GM18868 (cell line): ENCODE measurements at regions not wholly inside any gene's neighbourhood (a gene's known extent, or its start where the extent isn't known, plus 50 kb on each side); places are given as distances from the start of the nearest gene placed in this dataset.

Experiments
- ATAC-seq: cut with Tn5 transposase; IDR thresholded peaks from one replicate; pipeline ENCODE4 v1.9.1; 2021; ENCODE audit warnings: mild to moderate bottlenecking, moderate library complexity; ENCODE audit not compliant: unreplicated experiment

GRCh38 chr18:22542406-22542835, 124.7 kb upstream of the CTAGE1 start:
- ATAC-seq = no peak

GRCh38 chr18:22543769-22544168, 126.1 kb upstream of the CTAGE1 start:
- ATAC-seq = no peak

- no peak for ATAC-seq
These were observed 126.9 kb upstream of the CTAGE1 start for GRCh38 chr18:22544626-22545025.

DNA sequence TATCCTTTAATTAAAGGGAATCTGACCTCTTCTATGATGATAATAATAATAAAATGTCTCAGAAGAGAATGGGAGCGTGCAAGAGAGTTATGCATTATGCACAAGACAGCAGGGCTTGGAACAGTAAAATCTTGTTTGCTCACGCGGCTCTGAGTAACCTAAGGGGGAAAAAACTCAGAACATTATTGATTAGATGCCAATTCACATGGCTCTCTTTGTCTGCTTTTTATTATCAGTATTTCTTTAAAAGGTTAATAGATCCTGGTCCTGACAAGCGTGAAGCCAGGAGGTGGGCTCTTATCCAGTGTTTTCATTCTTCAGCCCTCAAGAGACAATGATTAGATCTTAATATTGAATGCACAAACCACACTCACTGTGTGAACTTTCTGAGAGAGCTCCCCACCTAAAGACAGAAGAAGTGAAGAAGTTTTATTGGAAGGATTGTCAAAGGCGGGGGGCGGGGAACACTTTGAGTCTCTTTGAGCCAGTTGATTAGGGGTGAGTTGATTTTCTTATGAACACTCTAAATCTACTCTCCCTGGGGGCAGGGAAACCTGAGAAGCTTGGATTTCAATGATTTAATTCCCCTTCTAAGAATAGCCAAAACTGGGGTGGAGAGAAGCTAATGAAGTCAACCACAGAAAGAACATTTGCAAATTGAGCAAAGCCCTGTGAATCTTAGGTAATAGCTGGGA, 127.5 kb upstream of the CTAGE1 start:
- no peak for ATAC-seq

- no peak for ATAC-seq
These were observed 129.3 kb upstream of the CTAGE1 start for GRCh38 chr18:22546905-22547570.

DNA sequence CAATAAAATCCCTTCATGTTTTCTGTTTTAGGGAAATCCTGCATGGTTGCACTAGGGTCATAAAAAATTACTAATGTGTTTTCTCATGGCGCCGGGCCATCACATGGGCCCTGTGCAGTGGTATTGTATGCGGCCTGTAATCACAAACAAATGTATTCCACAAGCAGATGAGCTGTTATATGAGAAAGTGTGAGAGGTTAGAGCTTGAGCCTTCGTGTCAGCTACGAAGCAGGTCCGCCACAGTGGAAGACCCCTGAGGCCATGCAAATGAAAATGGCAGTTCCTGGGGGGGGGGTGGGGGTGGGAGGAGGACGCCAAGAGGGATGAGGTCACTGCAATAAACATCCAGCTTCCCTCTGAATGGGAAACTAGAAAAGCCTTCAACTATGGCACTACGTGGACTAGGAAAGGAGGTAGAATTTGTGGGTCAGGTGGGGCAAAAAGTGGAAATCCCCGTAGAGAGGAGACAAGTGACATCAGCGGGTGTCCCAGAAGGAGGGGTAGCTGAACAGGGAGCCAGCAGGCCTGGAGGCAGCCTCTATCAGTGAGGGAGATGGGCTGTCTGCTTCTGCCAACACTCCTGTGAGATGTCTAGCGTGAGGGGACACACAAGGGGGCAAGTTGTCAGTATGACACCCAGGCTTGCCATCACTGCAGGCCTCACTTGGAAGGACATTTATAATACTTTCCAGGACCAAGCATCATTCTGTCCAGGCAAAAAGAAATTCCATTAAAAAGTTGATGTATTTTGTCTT, 130.3 kb upstream of the CTAGE1 start:
- ATAC-seq = no peak

- ATAC-seq = no peak
These were observed 131.7 kb upstream of the CTAGE1 start for GRCh38 chr18:22549260-22549937.

GRCh38 chr18:22550366-22550765, 132.7 kb upstream of the CTAGE1 start:
- ATAC-seq = no peak

- no peak for ATAC-seq
These were observed 133.1 kb upstream of the CTAGE1 start for GRCh38 chr18:22550861-22551260.

DNA sequence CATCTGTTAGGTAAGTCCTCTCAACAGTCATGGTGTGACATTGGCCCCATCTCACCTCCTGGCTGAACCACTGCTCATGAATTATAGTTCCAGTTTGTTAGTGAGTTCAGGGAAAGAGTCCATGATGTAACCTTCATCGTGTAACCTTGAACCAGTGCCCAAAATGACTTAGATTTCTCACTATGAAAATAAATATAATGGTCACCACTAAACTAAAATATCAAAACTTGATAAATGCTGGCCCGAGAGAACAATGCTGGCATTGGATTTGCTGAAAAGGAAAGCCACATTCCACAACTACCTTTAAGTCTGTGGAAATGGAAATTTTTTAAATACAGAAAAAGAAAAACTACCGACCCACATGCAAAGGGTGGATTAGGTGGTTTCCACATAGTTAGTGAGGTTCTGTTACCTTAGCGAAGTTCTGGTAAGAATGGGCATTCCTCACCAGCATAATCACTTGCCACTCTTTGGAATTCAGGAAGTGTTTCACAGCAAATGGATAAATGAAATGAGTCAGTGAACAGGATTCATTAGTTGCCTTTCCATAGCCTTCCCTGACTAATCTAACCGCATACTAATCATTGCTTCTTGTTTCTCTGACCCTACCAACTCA, 133.9 kb upstream of the CTAGE1 start:
- ATAC-seq = no peak

DNA sequence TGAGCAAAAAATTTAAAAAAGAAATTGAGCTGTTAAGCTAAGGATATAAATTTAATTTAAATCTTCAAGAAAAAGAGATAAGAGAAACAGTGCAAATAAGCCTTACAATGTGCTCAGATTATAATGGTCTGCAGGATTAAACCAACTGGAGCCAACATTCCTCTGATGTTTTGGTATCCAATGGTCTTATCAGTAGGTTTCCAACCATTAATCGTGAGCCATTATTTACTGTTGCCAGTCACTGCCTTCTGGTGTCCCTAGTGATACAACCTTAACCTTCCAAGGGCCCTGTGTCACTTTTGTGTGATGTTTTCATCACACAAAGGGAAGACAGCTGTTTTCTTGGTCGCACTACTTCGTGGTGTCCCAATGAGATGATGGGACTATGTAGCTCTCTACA, 134.5 kb upstream of the CTAGE1 start:
- ATAC-seq = no peak

- ATAC-seq = no peak
These were observed 135.3 kb upstream of the CTAGE1 start for GRCh38 chr18:22552899-22553460.

DNA sequence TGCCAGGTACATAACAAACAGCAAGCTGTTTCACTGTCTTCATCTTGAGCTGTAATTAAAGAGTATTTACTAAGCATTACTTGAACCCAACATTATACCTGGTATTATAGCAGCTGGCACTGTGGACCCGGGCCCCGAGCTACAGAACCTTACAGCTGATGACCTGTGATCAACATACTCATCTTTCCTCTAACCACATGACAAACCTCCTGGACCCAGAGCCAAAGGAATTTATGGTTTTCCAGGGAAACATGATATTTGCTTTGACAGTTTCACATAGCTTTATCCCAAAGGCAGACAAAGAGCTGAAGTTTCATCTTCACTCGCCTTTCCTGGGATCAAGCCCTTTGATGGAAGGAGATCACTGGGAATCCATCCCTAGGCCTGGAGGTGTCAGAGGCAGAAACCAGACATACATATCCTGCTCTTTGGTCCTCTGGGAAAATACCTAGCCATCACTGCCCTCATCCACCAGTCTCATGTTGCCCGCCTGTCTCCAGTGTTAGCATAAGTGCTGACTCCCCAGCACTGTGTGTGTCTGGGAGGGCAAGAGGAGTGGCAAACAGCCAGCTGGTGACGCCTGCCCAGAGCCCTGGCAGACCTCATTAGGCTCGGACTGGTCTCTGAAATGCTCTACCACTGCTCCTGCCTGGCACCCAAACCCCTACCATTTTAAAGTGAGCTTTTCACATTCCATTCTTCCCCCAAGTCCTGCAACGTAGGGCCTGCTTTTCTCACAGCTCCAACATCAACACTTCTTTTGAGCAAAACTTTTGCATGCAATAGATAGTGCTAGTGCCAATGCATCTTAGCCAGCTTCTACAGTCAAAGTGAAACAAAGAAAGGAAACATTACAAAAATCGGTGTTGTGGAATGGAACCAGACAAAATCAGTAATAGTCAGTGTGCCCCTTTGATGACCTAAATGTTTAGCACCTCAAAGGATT, 138.8 kb upstream of the CTAGE1 start:
- no peak for ATAC-seq

GRCh38 chr18:22557168-22557941, 139.6 kb upstream of the CTAGE1 start:
- ATAC-seq = no peak

DNA sequence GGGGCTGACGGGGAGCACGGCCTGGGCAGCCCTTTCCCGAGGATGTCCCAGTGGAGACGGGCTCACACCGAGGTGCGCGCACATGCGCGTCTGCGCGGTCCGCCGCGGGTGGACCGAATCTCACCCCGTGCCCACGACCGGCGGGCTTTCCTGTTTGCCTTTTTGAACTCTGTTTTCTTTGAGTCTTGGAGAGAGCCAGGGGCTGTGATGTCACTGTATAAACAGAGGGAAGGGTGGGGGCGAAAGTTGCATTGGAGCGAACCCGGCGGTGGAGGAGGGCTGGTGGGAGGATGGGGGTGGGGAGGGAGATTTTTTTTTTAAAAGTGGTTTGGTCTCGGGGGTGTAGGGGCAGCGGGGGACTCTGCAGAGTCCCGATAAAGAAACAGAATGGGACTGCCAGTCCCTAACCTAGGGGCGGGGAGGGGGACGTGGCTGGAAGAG, 141.2 kb upstream of the CTAGE1 start:
- ATAC-seq = no peak

DNA sequence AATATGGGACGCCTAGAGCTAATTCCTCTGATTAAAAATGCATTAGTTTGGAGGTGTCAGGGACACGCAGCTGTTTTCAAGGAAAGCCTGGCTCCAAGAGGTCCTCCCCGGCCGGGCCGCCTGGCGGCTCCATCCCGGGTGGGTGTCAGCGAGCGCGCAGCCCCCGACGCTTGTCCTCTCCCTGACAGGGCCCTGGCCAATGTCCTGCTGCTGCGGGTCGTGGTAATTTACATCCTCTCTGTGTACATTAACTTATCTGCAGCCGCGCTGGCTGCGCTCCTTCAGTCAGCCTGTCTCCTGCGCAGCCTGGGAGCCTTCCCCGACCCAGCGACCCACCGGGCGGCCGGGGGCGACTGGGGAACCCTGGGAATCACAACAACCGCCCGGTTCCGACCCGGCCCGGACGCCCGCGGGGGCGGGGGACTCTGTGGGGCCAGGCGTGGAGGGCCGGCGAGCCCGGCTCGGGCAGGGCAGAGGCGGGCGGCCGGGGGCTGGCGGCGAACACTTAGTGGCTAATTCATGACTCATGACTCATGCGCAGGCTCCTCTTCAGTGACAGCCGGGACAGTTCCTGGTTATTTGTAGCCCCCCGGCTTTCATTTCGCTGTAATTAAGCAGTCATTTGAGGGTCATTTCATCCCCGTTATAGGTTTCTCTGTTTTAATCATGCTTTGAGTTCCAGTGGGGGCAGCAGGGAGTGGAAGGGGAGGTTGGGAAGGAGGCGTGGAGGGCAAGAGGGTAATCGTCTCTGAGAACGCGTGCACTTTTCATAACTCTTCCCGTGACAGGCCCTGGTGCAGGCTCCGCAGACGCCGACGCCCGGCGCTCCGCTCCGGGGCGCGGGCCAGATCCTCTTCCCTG, 141.9 kb upstream of the CTAGE1 start:
- no peak for ATAC-seq

DNA sequence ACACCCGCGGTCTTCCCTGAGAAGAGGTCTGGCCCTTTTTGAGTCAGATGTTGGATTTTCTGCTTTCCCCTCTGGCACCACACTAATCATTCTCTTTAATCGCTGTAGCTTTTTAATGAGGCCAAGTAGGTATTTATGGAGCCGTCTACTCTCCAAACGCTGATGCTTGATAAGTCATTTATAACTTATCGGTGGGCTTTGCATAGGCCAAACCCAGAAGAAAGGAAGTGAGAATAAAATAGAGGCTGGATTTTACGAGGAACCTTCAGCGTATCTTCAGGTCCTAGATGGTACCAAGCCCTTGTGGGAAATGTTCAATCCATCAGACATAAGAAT, 142.5 kb upstream of the CTAGE1 start:
- ATAC-seq = no peak

- ATAC-seq = no peak
These were observed 143.1 kb upstream of the CTAGE1 start for GRCh38 chr18:22560797-22561196.
